ENCODE measurements at regions not wholly inside any gene's neighbourhood (a gene's known extent, or its start where the extent isn't known, plus 50 kb on each side); places are given as distances from the start of the nearest gene placed in this dataset.

DNA sequence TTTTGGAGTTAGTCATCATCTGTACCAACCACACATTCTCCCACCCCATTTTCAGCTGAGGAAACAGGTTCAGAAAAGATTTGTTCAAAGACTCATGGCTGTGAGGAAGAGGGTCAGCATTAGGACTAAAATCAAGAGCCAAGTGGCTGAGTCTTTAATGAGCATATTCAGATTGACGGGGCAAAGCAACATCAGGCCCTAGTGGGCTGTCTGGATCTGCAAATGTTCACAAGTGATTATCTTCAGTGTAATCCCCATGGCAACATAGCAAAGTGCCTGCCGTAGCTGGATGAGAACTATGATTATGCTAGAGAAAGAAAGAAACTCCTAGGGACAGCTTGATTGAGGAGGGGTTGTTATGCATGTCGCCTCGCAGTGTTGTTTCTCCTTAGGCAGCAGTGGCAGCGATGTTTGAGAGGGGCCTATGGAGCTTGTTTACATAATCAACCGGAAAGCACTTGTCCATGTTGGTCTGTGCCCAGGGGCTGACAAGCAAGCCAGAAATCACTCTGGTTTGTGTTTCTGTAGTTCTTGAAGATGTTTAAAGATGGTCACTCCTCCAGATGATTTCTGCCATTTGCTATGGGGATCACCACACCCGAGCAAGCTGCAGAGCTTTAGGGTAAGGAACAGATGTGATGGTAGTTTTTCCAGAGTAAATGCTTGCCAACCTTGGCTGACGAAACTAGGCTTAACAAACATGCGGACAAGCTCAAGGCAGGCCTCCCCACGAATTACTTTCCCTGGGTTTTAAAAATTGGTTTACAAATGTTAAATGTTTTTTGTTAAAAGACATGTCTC is 124.3 kb upstream of the MLIP start:
- no peak for ATAC-seq
- TF ChIP-seq, protein P1, sequence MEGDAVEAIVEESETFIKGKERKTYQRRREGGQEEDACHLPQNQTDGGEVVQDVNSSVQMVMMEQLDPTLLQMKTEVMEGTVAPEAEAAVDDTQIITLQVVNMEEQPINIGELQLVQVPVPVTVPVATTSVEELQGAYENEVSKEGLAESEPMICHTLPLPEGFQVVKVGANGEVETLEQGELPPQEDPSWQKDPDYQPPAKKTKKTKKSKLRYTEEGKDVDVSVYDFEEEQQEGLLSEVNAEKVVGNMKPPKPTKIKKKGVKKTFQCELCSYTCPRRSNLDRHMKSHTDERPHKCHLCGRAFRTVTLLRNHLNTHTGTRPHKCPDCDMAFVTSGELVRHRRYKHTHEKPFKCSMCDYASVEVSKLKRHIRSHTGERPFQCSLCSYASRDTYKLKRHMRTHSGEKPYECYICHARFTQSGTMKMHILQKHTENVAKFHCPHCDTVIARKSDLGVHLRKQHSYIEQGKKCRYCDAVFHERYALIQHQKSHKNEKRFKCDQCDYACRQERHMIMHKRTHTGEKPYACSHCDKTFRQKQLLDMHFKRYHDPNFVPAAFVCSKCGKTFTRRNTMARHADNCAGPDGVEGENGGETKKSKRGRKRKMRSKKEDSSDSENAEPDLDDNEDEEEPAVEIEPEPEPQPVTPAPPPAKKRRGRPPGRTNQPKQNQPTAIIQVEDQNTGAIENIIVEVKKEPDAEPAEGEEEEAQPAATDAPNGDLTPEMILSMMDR (IDR thresholded peaks at IDR 0.05), result no peak
- Mint-ChIP-seq H3K9me3 (no peaks in the 10 kb centered on the region), H3K4me3 (no peak overlapping the region), H3K27ac (no peak overlapping the region), H3K36me3 (no peaks in the 10 kb centered on the region), H3K27me3 (ENCODE audit: low read depth in 2 of 2) (peaks cover 0 to 7% of the 10 kb centered on the region in 2 donors), H3K4me1 (no peaks in the 10 kb centered on the region)
- H3K4me1 ChIP-seq (ENCODE audit: control insufficient read depth, insufficient read depth, low read length), result no peaks in the 10 kb centered on the region
- no peaks in the 10 kb centered on the region for H3K36me3 ChIP-seq (ENCODE audit: control insufficient read depth, insufficient read depth, low read length)
- DNase-seq, result no peak
- 91% methylated on average over 10 of the region's 10 CpGs for WGBS (ENCODE audit: insufficient coverage)
- H3K9me3 ChIP-seq (ENCODE audit: control insufficient read depth, insufficient read depth, low read length), result no peaks in the 10 kb centered on the region
- H3K4me3 ChIP-seq (ENCODE audit: low read length), result no peak overlapping the region
- intact Hi-C loops (cut with micrococcal nuclease), result no loop called here
- no peaks in the 10 kb centered on the region for H3K27me3 ChIP-seq (ENCODE audit: control insufficient read depth, insufficient read depth, low read length)
- H3K27ac ChIP-seq (ENCODE audit: low read length), result no peak overlapping the region

GRCh38 chr6:53987522-53987888 is 123.7 kb upstream of the MLIP start:
- intact Hi-C loops (cut with micrococcal nuclease), result no loop called here
- H3K36me3 Mint-ChIP-seq, result no peaks in the 10 kb centered on the region
- no peak overlapping the region for H3K27ac Mint-ChIP-seq
- ATAC-seq, result no peak
- no peaks in the 10 kb centered on the region for H3K27me3 ChIP-seq (ENCODE audit: control insufficient read depth, insufficient read depth, low read length)
- no peak overlapping the region for H3K27ac ChIP-seq (ENCODE audit: low read length)
- no peaks in the 10 kb centered on the region for H3K4me1 Mint-ChIP-seq
- H3K4me3 ChIP-seq (ENCODE audit: low read length), result no peak overlapping the region
- no peak overlapping the region for H3K4me3 Mint-ChIP-seq
- H3K27me3 Mint-ChIP-seq (ENCODE audit: low read depth in 2 of 2), result peaks cover 0 to 7% of the 10 kb centered on the region in 2 donors
- 99% methylated on average over 4 of the region's 4 CpGs for WGBS (ENCODE audit: insufficient coverage)
- no peaks in the 10 kb centered on the region for H3K9me3 ChIP-seq (ENCODE audit: control insufficient read depth, insufficient read depth, low read length)
- TF ChIP-seq, protein P1 (IDR thresholded peaks at IDR 0.05), result no peak
- DNase-seq, result no peak
- H3K36me3 ChIP-seq (ENCODE audit: control insufficient read depth, insufficient read depth, low read length), result no peaks in the 10 kb centered on the region
- H3K4me1 ChIP-seq (ENCODE audit: control insufficient read depth, insufficient read depth, low read length), result no peaks in the 10 kb centered on the region
- H3K9me3 Mint-ChIP-seq, result no peaks in the 10 kb centered on the region

GRCh38 chr6:53989504-53989903 is 121.7 kb upstream of the MLIP start:
- H3K36me3 ChIP-seq (ENCODE audit: control insufficient read depth, insufficient read depth, low read length), result no peaks in the 10 kb centered on the region
- H3K4me3 ChIP-seq (ENCODE audit: low read length), result no peak overlapping the region
- H3K27me3 Mint-ChIP-seq (ENCODE audit: low read depth in 2 of 2), result peaks cover 0 to 9% of the 10 kb centered on the region in 2 donors
- H3K36me3 Mint-ChIP-seq, result no peaks in the 10 kb centered on the region
- no peak overlapping the region for H3K4me3 Mint-ChIP-seq
- H3K27ac ChIP-seq (ENCODE audit: low read length), result no peak overlapping the region
- no peak overlapping the region for H3K27ac Mint-ChIP-seq
- H3K27me3 ChIP-seq (ENCODE audit: control insufficient read depth, insufficient read depth, low read length), result no peaks in the 10 kb centered on the region
- TF ChIP-seq, protein P1 (IDR thresholded peaks at IDR 0.05), result no peak
- DNase-seq (no peak), ATAC-seq (no peak)
- H3K4me1 Mint-ChIP-seq, result no peaks in the 10 kb centered on the region
- H3K9me3 Mint-ChIP-seq, result no peaks in the 10 kb centered on the region
- intact Hi-C loops (cut with micrococcal nuclease), result no loop called here
- H3K9me3 ChIP-seq (ENCODE audit: control insufficient read depth, insufficient read depth, low read length), result no peaks in the 10 kb centered on the region
- H3K4me1 ChIP-seq (ENCODE audit: control insufficient read depth, insufficient read depth, low read length), result no peaks in the 10 kb centered on the region

DNA sequence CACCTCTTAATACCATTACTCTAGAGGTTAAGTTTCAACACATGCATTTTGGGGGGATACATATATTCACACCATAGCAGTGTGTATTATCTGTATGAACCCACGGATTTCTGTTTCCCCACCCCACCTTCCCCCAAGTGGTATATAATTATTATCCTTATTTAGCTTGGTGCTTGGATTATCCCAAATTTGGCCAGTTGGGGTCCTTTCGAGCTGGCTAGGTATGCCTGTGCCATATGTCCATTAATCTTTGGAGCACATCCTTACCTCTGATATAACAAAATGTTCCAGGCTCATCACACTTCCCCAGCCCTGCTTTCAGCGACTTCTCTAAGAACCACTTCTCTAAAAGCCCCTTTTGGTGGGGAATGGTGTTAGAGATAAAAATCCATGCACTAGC is 118.7 kb upstream of the MLIP start:
- Histone ChIP-seq H3K9me3 (ENCODE audit: control insufficient read depth, insufficient read depth, low read length) (no peaks in the 10 kb centered on the region), H3K27me3 (ENCODE audit: control insufficient read depth, insufficient read depth, low read length) (no peaks in the 10 kb centered on the region), H3K4me3 (ENCODE audit: low read length) (no peak overlapping the region), H3K36me3 (ENCODE audit: control insufficient read depth, insufficient read depth, low read length) (no peaks in the 10 kb centered on the region), H3K27ac (ENCODE audit: low read length) (no peak overlapping the region), H3K4me1 (ENCODE audit: control insufficient read depth, insufficient read depth, low read length) (no peaks in the 10 kb centered on the region)
- Mint-ChIP-seq H3K36me3 (no peaks in the 10 kb centered on the region), H3K4me3 (no peak overlapping the region), H3K4me1 (no peaks in the 10 kb centered on the region), H3K9me3 (no peaks in the 10 kb centered on the region), H3K27me3 (ENCODE audit: low read depth in 2 of 2) (peaks cover 0 to 8% of the 10 kb centered on the region in 2 donors), H3K27ac (no peak overlapping the region)
- no peak for ATAC-seq
- intact Hi-C loops (cut with micrococcal nuclease), result no loop called here
- 82% methylated on average over 1 of the region's 3 CpGs for WGBS (ENCODE audit: insufficient coverage)
- TF ChIP-seq, protein P1 (IDR thresholded peaks at IDR 0.05), result no peak
- no peak for DNase-seq

Data from natural killer cell (primary cell).